ENCODE measurements at regions not wholly inside any gene's neighbourhood (a gene's known extent, or its start where the extent isn't known, plus 50 kb on each side); places are given as distances from the start of the nearest gene placed in this dataset.

GRCh38 chrX:37918168-37918567 is 70.8 kb upstream of the DYNLT3 start:
- H3K9ac ChIP-seq (replicated peaks in 1 of 4; ENCODE audit: extremely low read depth in 1 of 4, low read depth in 3 of 4, low read length in 3 of 4), result no peak overlapping the region
- no peaks in the 10 kb centered on the region for H3K23me2 ChIP-seq (ENCODE audit: low read depth, low read length)
- H4K20me1 ChIP-seq (replicated peaks in 1 of 2; ENCODE audit: control insufficient read depth in 1 of 2, insufficient read depth in 2 of 2, low read length in 2 of 2), result no peaks in the 10 kb centered on the region
- peaks cover 5 to 9% of the 10 kb centered on the region in 2 experiments; a peak in 1 of 4 replicates for H3K9me3 ChIP-seq (ENCODE audit: insufficient read depth in 2 of 2, low read depth in 1 of 2, low read length in 1 of 2)
- no peak overlapping the region for H3K23ac ChIP-seq (ENCODE audit: insufficient read length)
- no peak overlapping the region for H4K91ac ChIP-seq (replicated peaks; ENCODE audit: insufficient read length, low read length)
- no peak overlapping the region for H2BK20ac ChIP-seq (ENCODE audit: low read length)
- no peak overlapping the region for H3K4me2 ChIP-seq (ENCODE audit: insufficient read depth in 1 of 2, low read depth in 2 of 2, low read length in 2 of 2)
- no peak for DNase-seq (ENCODE audit: low read depth in 1 of 2, low spot score in 2 of 2)
- no peak for FAIRE-seq
- H3K4me1 ChIP-seq (replicated peaks in 1 of 4; ENCODE audit: control insufficient read depth in 3 of 4, insufficient read depth in 4 of 4, low read length in 3 of 4), result no peaks in the 10 kb centered on the region
- no peak overlapping the region for H2BK5ac ChIP-seq (ENCODE audit: low read depth, low read length)
- no peak overlapping the region for H3K4me3 ChIP-seq (ENCODE audit: extremely low read depth in 1 of 4, insufficient read depth in 2 of 4, low read depth in 3 of 4, low read length in 4 of 4)
- CTCF ChIA-PET (ENCODE audit: partially characterized antibody), result no interaction called here
- H2BK12ac ChIP-seq (ENCODE audit: low read depth, low read length), result no peak overlapping the region
- H3K79me2 ChIP-seq (ENCODE audit: control insufficient read depth in 1 of 2, insufficient read depth in 2 of 2, low read length in 2 of 2), result no peaks in the 10 kb centered on the region
- no peak overlapping the region for H3K56ac ChIP-seq (replicated peaks; ENCODE audit: insufficient read length, low read depth, low read length)
- H2BK120ac ChIP-seq (replicated peaks; ENCODE audit: low read depth, low read length), result no peak overlapping the region
- no peak overlapping the region for H3K27ac ChIP-seq (ENCODE audit: low read depth, low read length)
- no peak overlapping the region for H4K5ac ChIP-seq (ENCODE audit: insufficient read length, low read depth, low read length)
- no peak overlapping the region for H2AFZ ChIP-seq (ENCODE audit: low read length)
- no peaks in the 10 kb centered on the region for H3K79me1 ChIP-seq (ENCODE audit: low read depth, low read length)
- no peaks in the 10 kb centered on the region for H3K27me3 ChIP-seq (replicated peaks in 1 of 4; ENCODE audit: control insufficient read depth in 3 of 4, extremely low read depth in 1 of 4, insufficient read depth in 3 of 4, low read length in 3 of 4)
- no peak overlapping the region for H3K18ac ChIP-seq (ENCODE audit: extremely low read depth, low read length)
- H4K8ac ChIP-seq (ENCODE audit: extremely low read depth, insufficient read depth, low read length), result no peak overlapping the region
- H3K36me3 ChIP-seq (ENCODE audit: control insufficient read depth in 2 of 4, insufficient read depth in 4 of 4, low read length in 3 of 4), result no peaks in the 10 kb centered on the region
- H2BK15ac ChIP-seq (ENCODE audit: low read length), result no peak overlapping the region
- no peak overlapping the region for H2AK5ac ChIP-seq (ENCODE audit: low read depth, low read length)
- no peak overlapping the region for H3K4ac ChIP-seq (replicated peaks; ENCODE audit: insufficient read length, low read depth, low read length)
- POLR2A ChIA-PET (ENCODE audit: partially characterized antibody), result no interaction called here
- H3K14ac ChIP-seq (ENCODE audit: insufficient read length), result no peak overlapping the region
- TF ChIP-seq KDM1A (IDR thresholded peaks at IDR 0.05; ENCODE audit: borderline replicate concordance, low read length) (no peak), JUND (IDR thresholded peaks at IDR 0.05; ENCODE audit: low read length) (no peak), SIX5 (IDR thresholded peaks at IDR 0.05; ENCODE audit: low read depth, low read length) (no peak), CTBP2 (IDR thresholded peaks at IDR 0.05; ENCODE audit: borderline replicate concordance, insufficient read depth, insufficient read length, low read length) (no peak), EP300 (IDR thresholded peaks at IDR 0.05; ENCODE audit: borderline replicate concordance in 1 of 2, low read depth in 2 of 2, low read length in 2 of 2) (no peak)
